GM23338 (cell line): ENCODE measurements at regions not wholly inside any gene's neighbourhood (a gene's known extent, or its start where the extent isn't known, plus 50 kb on each side); places are given as distances from the start of the nearest gene placed in this dataset.

Experiments
- CREB1 ChIP-seq: fragments of 250-450 bp; sonication (Bioruptor Pico); IDR thresholded peaks from 2 replicates; pipeline ENCODE4 v1.5.0; 2020; ENCODE audit warnings: low read depth, mild to moderate bottlenecking, moderate library complexity
- CTCF ChIP-seq, 2 experiments: fragments of 200-600 bp in 1 of 2; sonication (generic) in 1 of 2; conservative IDR thresholded peaks; 2 replicates each; pipeline versions ENCODE4 v1.5.1 to v1.6.1; 2016 to 2017; ENCODE audit warnings: antibody characterized with exemption in 2 of 2, low read depth in 2 of 2, mild to moderate bottlenecking in 2 of 2, moderate library complexity in 1 of 2
- ETS1 ChIP-seq: IDR thresholded peaks from 2 replicates; pipeline ENCODE4 v1.6.1; 2016; ENCODE audit warnings: antibody characterized with exemption
- EZH2 ChIP-seq: fragments of 200-600 bp; sonication (generic); IDR thresholded peaks from one replicate; pipeline ENCODE4 v1.8.0; 2017; ENCODE audit warnings: antibody characterized with exemption, mild to moderate bottlenecking, low read depth; ENCODE audit not compliant: unreplicated experiment
- EZH2phosphoT487 ChIP-seq: fragments of 200-600 bp; sonication (generic); IDR thresholded peaks from one replicate; pipeline ENCODE4 v1.8.1; 2018; ENCODE audit warnings: antibody characterized with exemption; ENCODE audit not compliant: unreplicated experiment
- JUNB ChIP-seq: IDR thresholded peaks from one replicate; pipeline ENCODE4 v1.6.1; 2016; ENCODE audit warnings: antibody characterized with exemption; ENCODE audit not compliant: unreplicated experiment
- NANOG ChIP-seq: IDR thresholded peaks from 2 replicates; pipeline ENCODE4 v1.6.1; 2016; ENCODE audit warnings: antibody characterized with exemption, borderline replicate concordance
- POLR2AphosphoS5 ChIP-seq: IDR thresholded peaks from 2 replicates; pipeline ENCODE4 v1.6.1; 2016; ENCODE audit warnings: antibody characterized with exemption, low read depth
- STAT1 ChIP-seq: IDR thresholded peaks from one replicate; pipeline ENCODE4 v1.6.1; 2016; ENCODE audit warnings: antibody characterized with exemption; ENCODE audit not compliant: unreplicated experiment
- ZNF114 ChIP-seq: fragments of 250-450 bp; sonication (Bioruptor Pico); IDR thresholded peaks from 2 replicates; pipeline ENCODE4 v1.5.0; 2020; ENCODE audit warnings: mild to moderate bottlenecking, moderate library complexity
- ZNF331 ChIP-seq: fragments of 250-450 bp; sonication (Bioruptor Pico); IDR thresholded peaks from 2 replicates; pipeline ENCODE4 v1.5.0; 2020; ENCODE audit warnings: low read depth, mild to moderate bottlenecking, moderate library complexity
- TF ChIP-seq, protein P1 (sequence below): IDR thresholded peaks from one replicate; pipeline ENCODE4 v1.6.1; 2018; ENCODE audit warnings: antibody characterized with exemption; ENCODE audit not compliant: unreplicated experiment
- TF ChIP-seq, protein P2 (sequence below): fragments of 250-450 bp; sonication (Bioruptor Pico); IDR thresholded peaks from 2 replicates; pipeline ENCODE4 v1.5.0; 2020; ENCODE audit warnings: mild to moderate bottlenecking, moderate library complexity

- TF ChIP-seq, protein P1, sequence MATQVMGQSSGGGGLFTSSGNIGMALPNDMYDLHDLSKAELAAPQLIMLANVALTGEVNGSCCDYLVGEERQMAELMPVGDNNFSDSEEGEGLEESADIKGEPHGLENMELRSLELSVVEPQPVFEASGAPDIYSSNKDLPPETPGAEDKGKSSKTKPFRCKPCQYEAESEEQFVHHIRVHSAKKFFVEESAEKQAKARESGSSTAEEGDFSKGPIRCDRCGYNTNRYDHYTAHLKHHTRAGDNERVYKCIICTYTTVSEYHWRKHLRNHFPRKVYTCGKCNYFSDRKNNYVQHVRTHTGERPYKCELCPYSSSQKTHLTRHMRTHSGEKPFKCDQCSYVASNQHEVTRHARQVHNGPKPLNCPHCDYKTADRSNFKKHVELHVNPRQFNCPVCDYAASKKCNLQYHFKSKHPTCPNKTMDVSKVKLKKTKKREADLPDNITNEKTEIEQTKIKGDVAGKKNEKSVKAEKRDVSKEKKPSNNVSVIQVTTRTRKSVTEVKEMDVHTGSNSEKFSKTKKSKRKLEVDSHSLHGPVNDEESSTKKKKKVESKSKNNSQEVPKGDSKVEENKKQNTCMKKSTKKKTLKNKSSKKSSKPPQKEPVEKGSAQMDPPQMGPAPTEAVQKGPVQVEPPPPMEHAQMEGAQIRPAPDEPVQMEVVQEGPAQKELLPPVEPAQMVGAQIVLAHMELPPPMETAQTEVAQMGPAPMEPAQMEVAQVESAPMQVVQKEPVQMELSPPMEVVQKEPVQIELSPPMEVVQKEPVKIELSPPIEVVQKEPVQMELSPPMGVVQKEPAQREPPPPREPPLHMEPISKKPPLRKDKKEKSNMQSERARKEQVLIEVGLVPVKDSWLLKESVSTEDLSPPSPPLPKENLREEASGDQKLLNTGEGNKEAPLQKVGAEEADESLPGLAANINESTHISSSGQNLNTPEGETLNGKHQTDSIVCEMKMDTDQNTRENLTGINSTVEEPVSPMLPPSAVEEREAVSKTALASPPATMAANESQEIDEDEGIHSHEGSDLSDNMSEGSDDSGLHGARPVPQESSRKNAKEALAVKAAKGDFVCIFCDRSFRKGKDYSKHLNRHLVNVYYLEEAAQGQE, result no peak
- TF ChIP-seq CTCF (conservative IDR thresholded peaks at IDR 0.05; ENCODE audit: low read depth in 2 of 2), result no peak
- no peak for TF ChIP-seq STAT1
- TF ChIP-seq POLR2AphosphoS5, result no peak
- no peak for TF ChIP-seq CREB1 (CRISPR knock-in tag)
- TF ChIP-seq, protein P2, sequence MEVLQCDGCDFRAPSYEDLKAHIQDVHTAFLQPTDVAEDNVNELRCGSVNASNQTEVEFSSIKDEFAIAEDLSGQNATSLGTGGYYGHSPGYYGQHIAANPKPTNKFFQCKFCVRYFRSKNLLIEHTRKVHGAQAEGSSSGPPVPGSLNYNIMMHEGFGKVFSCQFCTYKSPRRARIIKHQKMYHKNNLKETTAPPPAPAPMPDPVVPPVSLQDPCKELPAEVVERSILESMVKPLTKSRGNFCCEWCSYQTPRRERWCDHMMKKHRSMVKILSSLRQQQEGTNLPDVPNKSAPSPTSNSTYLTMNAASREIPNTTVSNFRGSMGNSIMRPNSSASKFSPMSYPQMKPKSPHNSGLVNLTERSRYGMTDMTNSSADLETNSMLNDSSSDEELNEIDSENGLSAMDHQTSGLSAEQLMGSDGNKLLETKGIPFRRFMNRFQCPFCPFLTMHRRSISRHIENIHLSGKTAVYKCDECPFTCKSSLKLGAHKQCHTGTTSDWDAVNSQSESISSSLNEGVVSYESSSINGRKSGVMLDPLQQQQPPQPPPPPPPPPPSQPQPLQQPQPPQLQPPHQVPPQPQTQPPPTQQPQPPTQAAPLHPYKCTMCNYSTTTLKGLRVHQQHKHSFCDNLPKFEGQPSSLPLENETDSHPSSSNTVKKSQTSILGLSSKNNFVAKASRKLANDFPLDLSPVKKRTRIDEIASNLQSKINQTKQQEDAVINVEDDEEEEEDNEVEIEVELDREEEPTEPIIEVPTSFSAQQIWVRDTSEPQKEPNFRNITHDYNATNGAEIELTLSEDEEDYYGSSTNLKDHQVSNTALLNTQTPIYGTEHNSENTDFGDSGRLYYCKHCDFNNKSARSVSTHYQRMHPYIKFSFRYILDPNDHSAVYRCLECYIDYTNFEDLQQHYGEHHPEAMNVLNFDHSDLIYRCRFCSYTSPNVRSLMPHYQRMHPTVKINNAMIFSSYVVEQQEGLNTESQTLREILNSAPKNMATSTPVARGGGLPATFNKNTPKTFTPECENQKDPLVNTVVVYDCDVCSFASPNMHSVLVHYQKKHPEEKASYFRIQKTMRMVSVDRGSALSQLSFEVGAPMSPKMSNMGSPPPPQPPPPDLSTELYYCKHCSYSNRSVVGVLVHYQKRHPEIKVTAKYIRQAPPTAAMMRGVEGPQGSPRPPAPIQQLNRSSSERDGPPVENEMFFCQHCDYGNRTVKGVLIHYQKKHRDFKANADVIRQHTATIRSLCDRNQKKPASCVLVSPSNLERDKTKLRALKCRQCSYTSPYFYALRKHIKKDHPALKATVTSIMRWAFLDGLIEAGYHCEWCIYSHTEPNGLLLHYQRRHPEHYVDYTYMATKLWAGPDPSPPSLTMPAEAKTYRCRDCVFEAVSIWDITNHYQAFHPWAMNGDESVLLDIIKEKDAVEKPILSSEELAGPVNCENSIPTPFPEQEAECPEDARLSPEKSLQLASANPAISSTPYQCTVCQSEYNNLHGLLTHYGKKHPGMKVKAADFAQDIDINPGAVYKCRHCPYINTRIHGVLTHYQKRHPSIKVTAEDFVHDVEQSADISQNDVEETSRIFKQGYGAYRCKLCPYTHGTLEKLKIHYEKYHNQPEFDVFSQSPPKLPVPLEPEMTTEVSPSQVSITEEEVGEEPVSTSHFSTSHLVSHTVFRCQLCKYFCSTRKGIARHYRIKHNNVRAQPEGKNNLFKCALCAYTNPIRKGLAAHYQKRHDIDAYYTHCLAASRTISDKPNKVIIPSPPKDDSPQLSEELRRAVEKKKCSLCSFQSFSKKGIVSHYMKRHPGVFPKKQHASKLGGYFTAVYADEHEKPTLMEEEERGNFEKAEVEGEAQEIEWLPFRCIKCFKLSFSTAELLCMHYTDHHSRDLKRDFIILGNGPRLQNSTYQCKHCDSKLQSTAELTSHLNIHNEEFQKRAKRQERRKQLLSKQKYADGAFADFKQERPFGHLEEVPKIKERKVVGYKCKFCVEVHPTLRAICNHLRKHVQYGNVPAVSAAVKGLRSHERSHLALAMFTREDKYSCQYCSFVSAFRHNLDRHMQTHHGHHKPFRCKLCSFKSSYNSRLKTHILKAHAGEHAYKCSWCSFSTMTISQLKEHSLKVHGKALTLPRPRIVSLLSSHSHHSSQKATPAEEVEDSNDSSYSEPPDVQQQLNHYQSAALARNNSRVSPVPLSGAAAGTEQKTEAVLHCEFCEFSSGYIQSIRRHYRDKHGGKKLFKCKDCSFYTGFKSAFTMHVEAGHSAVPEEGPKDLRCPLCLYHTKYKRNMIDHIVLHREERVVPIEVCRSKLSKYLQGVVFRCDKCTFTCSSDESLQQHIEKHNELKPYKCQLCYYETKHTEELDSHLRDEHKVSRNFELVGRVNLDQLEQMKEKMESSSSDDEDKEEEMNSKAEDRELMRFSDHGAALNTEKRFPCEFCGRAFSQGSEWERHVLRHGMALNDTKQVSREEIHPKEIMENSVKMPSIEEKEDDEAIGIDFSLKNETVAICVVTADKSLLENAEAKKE (CRISPR knock-in tag), result no peak
- TF ChIP-seq EZH2, result no peak
- no peak for TF ChIP-seq NANOG
- no peak for TF ChIP-seq ZNF114
- TF ChIP-seq JUNB, result no peak
- TF ChIP-seq EZH2phosphoT487, result no peak
- TF ChIP-seq ETS1, result no peak
- TF ChIP-seq ZNF331 (CRISPR knock-in tag), result no peak
Observed at GRCh38 chr5:89441965-89442364, 559.0 kb upstream of the MEF2C start.
